GM23248 (cell line): ENCODE measurements at regions not wholly inside any gene's neighbourhood (a gene's known extent, or its start where the extent isn't known, plus 50 kb on each side); places are given as distances from the start of the nearest gene placed in this dataset.

Experiments used
- EZH2 ChIP-seq: fragments of 200-600 bp; sonication (generic); IDR thresholded peaks from 2 replicates; pipeline ENCODE4 v1.6.1; 2018; ENCODE audit warnings: antibody characterized with exemption, mild to moderate bottlenecking; ENCODE audit not compliant: insufficient read depth, poor library complexity, severe bottlenecking
- EZH2phosphoT487 ChIP-seq: fragments of 200-600 bp; sonication (generic); IDR thresholded peaks from 2 replicates; pipeline ENCODE4 v1.6.1; 2018; ENCODE audit warnings: antibody characterized with exemption, moderate library complexity, mild to moderate bottlenecking, low read depth; ENCODE audit not compliant: insufficient read depth

GRCh38 chr3:137471130-137471529 is 293.0 kb upstream of the SOX14 start:
- TF ChIP-seq EZH2 = no peak
- no peak for TF ChIP-seq EZH2phosphoT487
